ENCODE measurements at regions not wholly inside any gene's neighbourhood (a gene's known extent, or its start where the extent isn't known, plus 50 kb on each side); places are given as distances from the start of the nearest gene placed in this dataset.

- no peak for DNase-seq (ENCODE audit: low read depth)
Measured at GRCh38 chr2:147110962-147111361, 733.9 kb upstream of the ACVR2A start.

- DNase-seq (ENCODE audit: low read depth) = no peak
Measured at GRCh38 chr2:147110317-147110716, 734.5 kb upstream of the ACVR2A start.

GRCh38 chr2:147109291-147109690 lies 735.5 kb upstream of the ACVR2A start:
- no peak for DNase-seq (ENCODE audit: low read depth)

- DNase-seq (ENCODE audit: low read depth) = no peak
Measured at GRCh38 chr2:147108548-147108947, 736.3 kb upstream of the ACVR2A start.

GRCh38 chr2:147101941-147102790 lies 742.7 kb upstream of the ACVR2A start:
- DNase-seq (ENCODE audit: low read depth) = no peak

- DNase-seq (ENCODE audit: low read depth) = no peak
Measured at GRCh38 chr2:147100406-147101035, 744.3 kb upstream of the ACVR2A start.

GRCh38 chr2:147099845-147100244 lies 745.0 kb upstream of the ACVR2A start:
- DNase-seq (ENCODE audit: low read depth) = peak; percentile 19

- DNase-seq (ENCODE audit: low read depth) = no peak
Measured at GRCh38 chr2:147098940-147099339, 745.9 kb upstream of the ACVR2A start.

GRCh38 chr2:147097747-147098146 lies 747.1 kb upstream of the ACVR2A start:
- DNase-seq (ENCODE audit: low read depth) = no peak

- DNase-seq (ENCODE audit: low read depth) = no peak
Measured at GRCh38 chr2:147096671-147097070, 748.2 kb upstream of the ACVR2A start.

GRCh38 chr2:147095376-147095775 lies 749.5 kb upstream of the ACVR2A start:
- DNase-seq (ENCODE audit: low read depth) = no peak

GRCh38 chr2:147094077-147094476 lies 750.8 kb upstream of the ACVR2A start:
- DNase-seq (ENCODE audit: low read depth) = no peak

- DNase-seq (ENCODE audit: low read depth) = no peak
Measured at GRCh38 chr2:147092266-147092665, 752.6 kb upstream of the ACVR2A start.

- no peak for DNase-seq (ENCODE audit: low read depth)
Measured at GRCh38 chr2:147091448-147091847, 753.4 kb upstream of the ACVR2A start.

GRCh38 chr2:147088871-147089270 lies 756.0 kb upstream of the ACVR2A start:
- DNase-seq (ENCODE audit: low read depth) = no peak

GRCh38 chr2:147086715-147087114 lies 758.1 kb upstream of the ACVR2A start:
- DNase-seq (ENCODE audit: low read depth) = no peak

GRCh38 chr2:147083664-147084063 lies 761.2 kb upstream of the ACVR2A start:
- DNase-seq (ENCODE audit: low read depth) = no peak

GRCh38 chr2:147082850-147083522 lies 761.8 kb upstream of the ACVR2A start:
- DNase-seq (ENCODE audit: low read depth) = peak; percentile 58

- DNase-seq (ENCODE audit: low read depth) = no peak
Measured at GRCh38 chr2:147081831-147082230, 763.0 kb upstream of the ACVR2A start.

- DNase-seq (ENCODE audit: low read depth) = peak; percentile 24
Measured at GRCh38 chr2:147076634-147077033, 768.2 kb upstream of the ACVR2A start.

- DNase-seq (ENCODE audit: low read depth) = no peak
Measured at GRCh38 chr2:147068071-147068470, 776.8 kb upstream of the ACVR2A start.

- DNase-seq (ENCODE audit: low read depth) = no peak
Measured at GRCh38 chr2:147067136-147067535, 777.7 kb upstream of the ACVR2A start.

GRCh38 chr2:147062073-147062472 lies 782.8 kb upstream of the ACVR2A start:
- DNase-seq (ENCODE audit: low read depth) = no peak
